Naive thymus-derived CD4-positive, alpha-beta T cell (primary cell): ENCODE measurements at regions not wholly inside any gene's neighbourhood (a gene's known extent, or its start where the extent isn't known, plus 50 kb on each side); places are given as distances from the start of the nearest gene placed in this dataset.

ENCODE experiments used
- ATAC-seq: fragments of 150-1000 bp; cut with Tn5 transposase; 2 replicates; pipeline ENCODE4 v1.10.0; 2021; ENCODE audit warnings: mild to moderate bottlenecking, moderate library complexity
- CTCF ChIA-PET: fragments of 350-600 bp; sonication (Branson Sonifier 250); formaldehyde crosslinking; loops from one replicate; lab custom pipeline; 2021; ENCODE audit warnings: antibody characterized with exemption; lab: Charles Lee
- POLR2A ChIA-PET: fragments of 350-600 bp; sonication (Branson Sonifier 250); formaldehyde crosslinking; loops from one replicate; lab custom pipeline; 2021; ENCODE audit warnings: antibody characterized with exemption, inconsistent platforms; lab: Charles Lee
- DNase-seq, 9 donors: peaks; one replicate each; pipeline versions ENCODE4 v3.0.0 to v3.0.0-alpha.2; 2020 to 2022; ENCODE audit warnings: mixed read lengths in 1 of 9
- H3K27ac ChIP-seq: one replicate; pipeline ENCODE4 v1.7.0; 2013; ENCODE audit warnings: mild to moderate bottlenecking, low read depth, low read length, moderate library complexity
- H3K27me3 ChIP-seq, 2 donors: one replicate each; pipeline ENCODE4 v1.7.0; 2013; ENCODE audit warnings: low read length in 2 of 2, mild to moderate bottlenecking in 2 of 2, moderate library complexity in 2 of 2; ENCODE audit not compliant: control insufficient read depth in 2 of 2, insufficient read depth in 2 of 2
- H3K36me3 ChIP-seq, 3 experiments: 1 replicate in 2 of 3; 2 replicates in 1 of 3; pipeline ENCODE4 v1.7.0; 2013; ENCODE audit warnings: low read length in 3 of 3, mild to moderate bottlenecking in 3 of 3, moderate library complexity in 1 of 3; ENCODE audit not compliant: insufficient read depth in 3 of 3, control insufficient read depth in 2 of 3
- H3K4me1 ChIP-seq, 2 donors: one replicate each; pipeline ENCODE4 v1.7.0; 2013; ENCODE audit warnings: low read length in 2 of 2, mild to moderate bottlenecking in 2 of 2, moderate library complexity in 1 of 2; ENCODE audit not compliant: control insufficient read depth in 2 of 2, insufficient read depth in 2 of 2
- H3K4me3 ChIP-seq: 2 replicates; pipeline ENCODE4 v1.7.0; 2013; ENCODE audit warnings: mild to moderate bottlenecking, low read length
- H3K9me3 ChIP-seq, 3 experiments: 1 replicate in 2 of 3; 2 replicates in 1 of 3; pipeline ENCODE4 v1.7.0; 2013; ENCODE audit warnings: low read length in 3 of 3; ENCODE audit not compliant: control insufficient read depth in 2 of 3
- H3K27ac Mint-ChIP-seq, 9 donors: one replicate each; pipeline ENCODE4 v1.8.0; 2020 to 2022; ENCODE audit warnings: mixed read lengths in 9 of 9, mild to moderate bottlenecking in 8 of 9, moderate library complexity in 5 of 9, inconsistent platforms in 2 of 9
- H3K27me3 Mint-ChIP-seq, 5 donors: one replicate each; pipeline ENCODE4 v1.8.0; 2021 to 2022; ENCODE audit warnings: mixed read lengths in 5 of 5, mild to moderate bottlenecking in 1 of 5
- H3K36me3 Mint-ChIP-seq, 5 donors: one replicate each; pipeline ENCODE4 v1.8.0; 2020 to 2022; ENCODE audit warnings: mixed read lengths in 5 of 5, mild to moderate bottlenecking in 3 of 5, inconsistent platforms in 1 of 5
- H3K4me1 Mint-ChIP-seq, 7 donors: one replicate each; pipeline ENCODE4 v1.8.0; 2020 to 2022; ENCODE audit warnings: mixed read lengths in 7 of 7, mild to moderate bottlenecking in 3 of 7, inconsistent platforms in 1 of 7
- H3K4me3 Mint-ChIP-seq, 10 donors: one replicate each; pipeline ENCODE4 v1.8.0; 2020 to 2022; ENCODE audit warnings: mild to moderate bottlenecking in 10 of 10, mixed read lengths in 10 of 10, moderate library complexity in 6 of 10, inconsistent platforms in 2 of 10
- H3K9me3 Mint-ChIP-seq, 11 donors: one replicate each; pipeline ENCODE4 v1.8.0; 2020 to 2022; ENCODE audit warnings: mixed read lengths in 11 of 11, mild to moderate bottlenecking in 4 of 11, inconsistent platforms in 1 of 11, moderate library complexity in 1 of 11
- intact Hi-C, 2 donors: fragments of 100-400 bp; cut with micrococcal nuclease; formaldehyde crosslinking; loops; one replicate each; pipeline ENCODE4 v1.15.1; 2023

GRCh38 chr2:145299368-145299767 lies 779.4 kb upstream of the ZEB2 start:
- CTCF ChIA-PET: no interaction called here
- Mint-ChIP-seq H3K4me3 (no peak overlapping the region), H3K4me1 (no peaks in the 10 kb centered on the region), H3K36me3 (no peaks in the 10 kb centered on the region), H3K9me3 (peaks cover 0 to 3% (median 0%) of the 10 kb centered on the region in 11 donors), H3K27ac (no peak overlapping the region), H3K27me3 (peaks cover 0 to 1% (median 0%) of the 10 kb centered on the region in 5 donors)
- Histone ChIP-seq H3K4me1 (no peaks in the 10 kb centered on the region), H3K27ac (no peak overlapping the region), H3K36me3 (no peaks in the 10 kb centered on the region), H3K4me3 (no peak overlapping the region), H3K27me3 (no peaks in the 10 kb centered on the region), H3K9me3 (no peaks in the 10 kb centered on the region)
- ATAC-seq: no peak
- POLR2A ChIA-PET: no interaction called here
- intact Hi-C loops: no loop called here
- DNase-seq: no peak

GRCh38 chr2:145292166-145292565 lies 772.2 kb upstream of the ZEB2 start:
- POLR2A ChIA-PET: no interaction called here
- no peak for DNase-seq
- no peak for ATAC-seq

GRCh38 chr2:145290986-145291385 lies 771.1 kb upstream of the ZEB2 start:
- Mint-ChIP-seq H3K27me3 (peaks cover 0 to 3% (median 0%) of the 10 kb centered on the region in 5 donors), H3K4me1 (no peaks in the 10 kb centered on the region), H3K9me3 (peaks cover 0 to 3% (median 0%) of the 10 kb centered on the region in 11 donors), H3K4me3 (no peak overlapping the region), H3K27ac (no peak overlapping the region), H3K36me3 (no peaks in the 10 kb centered on the region)
- Histone ChIP-seq H3K36me3 (no peaks in the 10 kb centered on the region), H3K4me1 (no peaks in the 10 kb centered on the region), H3K27ac (no peak overlapping the region), H3K27me3 (no peaks in the 10 kb centered on the region), H3K9me3 (no peaks in the 10 kb centered on the region), H3K4me3 (no peak overlapping the region)
- intact Hi-C loops: no loop called here
- DNase-seq (no peak), ATAC-seq (no peak)
- ChIA-PET CTCF (no interaction called here), POLR2A (no interaction called here)

More at GRCh38 chr2:145292166-145292565, 772.2 kb upstream of the ZEB2 start:
- Mint-ChIP-seq H3K36me3 (no peaks in the 10 kb centered on the region), H3K9me3 (peaks cover 0 to 3% (median 0%) of the 10 kb centered on the region in 11 donors), H3K4me3 (no peak overlapping the region), H3K4me1 (no peaks in the 10 kb centered on the region), H3K27ac (no peak overlapping the region), H3K27me3 (peaks cover 0 to 3% (median 0%) of the 10 kb centered on the region in 5 donors)
- no peaks in the 10 kb centered on the region for H3K9me3 ChIP-seq
- H3K27me3 ChIP-seq: no peaks in the 10 kb centered on the region
- no peaks in the 10 kb centered on the region for H3K4me1 ChIP-seq
- no peak overlapping the region for H3K27ac ChIP-seq
- CTCF ChIA-PET: no interaction called here
- intact Hi-C loops: no loop called here
- no peaks in the 10 kb centered on the region for H3K36me3 ChIP-seq
- no peak overlapping the region for H3K4me3 ChIP-seq

GRCh38 chr2:145289946-145290345 lies 770.0 kb upstream of the ZEB2 start:
- H3K27me3 ChIP-seq: no peaks in the 10 kb centered on the region
- POLR2A ChIA-PET: no interaction called here
- ATAC-seq (no peak), DNase-seq (no peak)
- no peak overlapping the region for H3K4me3 ChIP-seq
- H3K9me3 ChIP-seq: no peaks in the 10 kb centered on the region
- no peak overlapping the region for H3K27ac ChIP-seq
- CTCF ChIA-PET: no interaction called here
- Mint-ChIP-seq H3K4me3 (no peak overlapping the region), H3K4me1 (no peaks in the 10 kb centered on the region), H3K36me3 (no peaks in the 10 kb centered on the region), H3K27ac (no peak overlapping the region), H3K27me3 (peaks cover 0 to 4% (median 0%) of the 10 kb centered on the region in 5 donors), H3K9me3 (peaks cover 0 to 8% (median 0%) of the 10 kb centered on the region in 11 donors)
- intact Hi-C loops: no loop called here
- no peaks in the 10 kb centered on the region for H3K36me3 ChIP-seq
- H3K4me1 ChIP-seq: no peaks in the 10 kb centered on the region

- H3K27ac Mint-ChIP-seq: no peak overlapping the region
- no peak for ATAC-seq
- CTCF ChIA-PET: no interaction called here
Observed at GRCh38 chr2:145288650-145289496, 769.0 kb upstream of the ZEB2 start.

GRCh38 chr2:145287736-145288135 lies 767.8 kb upstream of the ZEB2 start:
- ATAC-seq: no peak
- no peaks in the 10 kb centered on the region for H3K9me3 ChIP-seq
- H3K36me3 ChIP-seq: no peaks in the 10 kb centered on the region
- peaks cover 0 to 8% (median 0%) of the 10 kb centered on the region in 11 donors for H3K9me3 Mint-ChIP-seq
- H3K4me1 ChIP-seq: no peaks in the 10 kb centered on the region
- ChIA-PET POLR2A (no interaction called here), CTCF (no interaction called here)
- H3K36me3 Mint-ChIP-seq: no peaks in the 10 kb centered on the region
- H3K27ac Mint-ChIP-seq: no peak overlapping the region
- no peak overlapping the region for H3K27ac ChIP-seq
- H3K4me3 Mint-ChIP-seq: no peak overlapping the region
- H3K4me3 ChIP-seq: no peak overlapping the region
- peaks cover 0 to 6% (median 0%) of the 10 kb centered on the region in 5 donors for H3K27me3 Mint-ChIP-seq
- H3K4me1 Mint-ChIP-seq: no peaks in the 10 kb centered on the region
- intact Hi-C loops: no loop called here
- H3K27me3 ChIP-seq: no peaks in the 10 kb centered on the region
- no peak for DNase-seq

More at GRCh38 chr2:145288650-145289496, 769.0 kb upstream of the ZEB2 start:
- H3K4me3 ChIP-seq: no peak overlapping the region
- H3K27me3 ChIP-seq: no peaks in the 10 kb centered on the region
- H3K27me3 Mint-ChIP-seq: peaks cover 0 to 4% (median 0%) of the 10 kb centered on the region in 5 donors
- peaks cover 0 to 8% (median 0%) of the 10 kb centered on the region in 11 donors for H3K9me3 Mint-ChIP-seq
- H3K4me3 Mint-ChIP-seq: no peak overlapping the region
- H3K4me1 ChIP-seq: no peaks in the 10 kb centered on the region
- POLR2A ChIA-PET: no interaction called here
- intact Hi-C loops: no loop called here
- no peaks in the 10 kb centered on the region for H3K36me3 Mint-ChIP-seq
- H3K4me1 Mint-ChIP-seq: no peaks in the 10 kb centered on the region
- H3K36me3 ChIP-seq: no peaks in the 10 kb centered on the region
- H3K9me3 ChIP-seq: no peaks in the 10 kb centered on the region
- DNase-seq: no peak
- H3K27ac ChIP-seq: no peak overlapping the region
